ENCODE measurements at regions not wholly inside any gene's neighbourhood (a gene's known extent, or its start where the extent isn't known, plus 50 kb on each side); places are given as distances from the start of the nearest gene placed in this dataset.

GRCh38 chr2:216320852-216321251 is 51.4 kb downstream of the MARCHF4 start:
- 82% methylated on average over 7 of the region's 7 CpGs for WGBS
- H3K9me3 ChIP-seq (ENCODE audit: control insufficient read depth in 4 of 4, low read length in 3 of 4), result peaks cover 0 to 6% (median 0%) of the 10 kb centered on the region in 4 donors
- TF ChIP-seq ATF3 (IDR thresholded peaks at IDR 0.05) (no peak), JUND (IDR thresholded peaks at IDR 0.05) (no peak)
- H3K4me3 ChIP-seq (ENCODE audit: low read depth in 1 of 3, low read length in 3 of 3), result no peak overlapping the region
- H3K27me3 ChIP-seq (ENCODE audit: control insufficient read depth in 4 of 4, insufficient read depth in 4 of 4, low read length in 3 of 4), result peaks cover 0 to 14% (median 2%) of the 10 kb centered on the region in 4 donors
- no peak for DNase-seq (ENCODE audit: low spot score)
- H3K27ac ChIP-seq (ENCODE audit: low read depth in 1 of 2, low read length in 2 of 2), result no peak overlapping the region
- no peak overlapping the region for H3K9ac ChIP-seq (ENCODE audit: low read depth in 1 of 2, low read length in 2 of 2)
- no peaks in the 10 kb centered on the region for H3K4me1 ChIP-seq (ENCODE audit: control insufficient read depth in 4 of 4, insufficient read depth in 4 of 4, low read length in 3 of 4)
- H3K36me3 ChIP-seq (ENCODE audit: control insufficient read depth in 4 of 4, insufficient read depth in 3 of 4, low read depth in 1 of 4, low read length in 3 of 4), result no peaks in the 10 kb centered on the region

- H3K9me3 ChIP-seq (ENCODE audit: control insufficient read depth in 4 of 4, low read length in 3 of 4), result peaks cover 0 to 6% (median 0%) of the 10 kb centered on the region in 4 donors
- H3K27me3 ChIP-seq (ENCODE audit: control insufficient read depth in 4 of 4, insufficient read depth in 4 of 4, low read length in 3 of 4), result peaks cover 0 to 15% (median 2%) of the 10 kb centered on the region in 4 donors
- H3K9ac ChIP-seq (ENCODE audit: low read depth in 1 of 2, low read length in 2 of 2), result no peak overlapping the region
- H3K27ac ChIP-seq (ENCODE audit: low read depth in 1 of 2, low read length in 2 of 2), result no peak overlapping the region
- H3K4me1 ChIP-seq (ENCODE audit: control insufficient read depth in 4 of 4, insufficient read depth in 4 of 4, low read length in 3 of 4), result no peaks in the 10 kb centered on the region
- DNase-seq (ENCODE audit: low spot score), result no peak
- WGBS, result 83% methylated on average over 2 of the region's 2 CpGs
- TF ChIP-seq YY1 (IDR thresholded peaks at IDR 0.05) (no peak), NR2F2 (IDR thresholded peaks at IDR 0.05) (no peak), FOXA2 (IDR thresholded peaks at IDR 0.05) (no peak), HNF4G (IDR thresholded peaks at IDR 0.05) (no peak), ZBTB33 (IDR thresholded peaks at IDR 0.05) (no peak)
- no peaks in the 10 kb centered on the region for H3K36me3 ChIP-seq (ENCODE audit: control insufficient read depth in 4 of 4, insufficient read depth in 3 of 4, low read depth in 1 of 4, low read length in 3 of 4)
- H3K4me3 ChIP-seq (ENCODE audit: low read depth in 1 of 3, low read length in 3 of 3), result no peak overlapping the region
Measured at GRCh38 chr2:216319771-216320170, 52.5 kb downstream of the MARCHF4 start.

- 65% methylated on average over 2 of the region's 2 CpGs for WGBS
- DNase-seq (ENCODE audit: low spot score), result no peak
- no peak overlapping the region for H3K9ac ChIP-seq (ENCODE audit: low read depth in 1 of 2, low read length in 2 of 2)
Measured at GRCh38 chr2:216318521-216318874, 53.8 kb downstream of the MARCHF4 start.

More at GRCh38 chr2:216318521-216318874, 53.8 kb downstream of the MARCHF4 start:
- TF ChIP-seq MAX (IDR thresholded peaks at IDR 0.05), result no peak
- TF ChIP-seq YY1 (IDR thresholded peaks at IDR 0.05), result no peak
- TF ChIP-seq ZBTB33 (IDR thresholded peaks at IDR 0.05), result no peak
- no peak for TF ChIP-seq ATF3 (IDR thresholded peaks at IDR 0.05)
- no peak for TF ChIP-seq RAD21 (IDR thresholded peaks at IDR 0.05)
- TF ChIP-seq NR2F2 (IDR thresholded peaks at IDR 0.05), result no peak
- TF ChIP-seq GABPA (IDR thresholded peaks at IDR 0.05 in 1 of 2, conservative IDR thresholded peaks at IDR 0.05 in 1 of 2), result no peak
- no peak for TF ChIP-seq SP1 (IDR thresholded peaks at IDR 0.05)
- no peak for TF ChIP-seq FOXA2 (IDR thresholded peaks at IDR 0.05)
- TF ChIP-seq EGR1 (IDR thresholded peaks at IDR 0.05; ENCODE audit: low read depth in 2 of 2), result no peak
- no peak for TF ChIP-seq JUND (IDR thresholded peaks at IDR 0.05)
- no peak for TF ChIP-seq REST (IDR thresholded peaks at IDR 0.05)
- TF ChIP-seq HNF4G (IDR thresholded peaks at IDR 0.05), result no peak
- no peak for TF ChIP-seq RXRA (IDR thresholded peaks at IDR 0.05)
- no peak for TF ChIP-seq FOXA1 (IDR thresholded peaks at IDR 0.05)
- TF ChIP-seq CTCF (IDR thresholded peaks at IDR 0.05; ENCODE audit: low read depth, low read length, missing input control), result no peak
- TF ChIP-seq TAF1 (conservative IDR thresholded peaks at IDR 0.05), result no peak
- TF ChIP-seq HNF4A (conservative IDR thresholded peaks at IDR 0.05), result no peak
- Histone ChIP-seq H3K4me1 (ENCODE audit: control insufficient read depth in 4 of 4, insufficient read depth in 4 of 4, low read length in 3 of 4) (no peaks in the 10 kb centered on the region), H3K9me3 (ENCODE audit: control insufficient read depth in 4 of 4, low read length in 3 of 4) (peaks cover 0 to 6% (median 0%) of the 10 kb centered on the region in 4 donors), H3K27me3 (ENCODE audit: control insufficient read depth in 4 of 4, insufficient read depth in 4 of 4, low read length in 3 of 4) (peaks cover 0 to 15% (median 2%) of the 10 kb centered on the region in 4 donors), H3K27ac (ENCODE audit: low read depth in 1 of 2, low read length in 2 of 2) (no peak overlapping the region), H3K4me3 (ENCODE audit: low read depth in 1 of 3, low read length in 3 of 3) (no peak overlapping the region), H3K36me3 (ENCODE audit: control insufficient read depth in 4 of 4, insufficient read depth in 3 of 4, low read depth in 1 of 4, low read length in 3 of 4) (no peaks in the 10 kb centered on the region)

Data from liver (tissue), 8 donors.